Mesothelial cell of epicardium (in vitro differentiated cells): ENCODE measurements at regions not wholly inside any gene's neighbourhood (a gene's known extent, or its start where the extent isn't known, plus 50 kb on each side); places are given as distances from the start of the nearest gene placed in this dataset.
A peak's percentile ranks its signal among the peaks of the same experiment; 100 is the strongest.

ENCODE experiments used
- DNase-seq, 2 experiments: peaks; one replicate each; pipeline ENCODE4 v3.0.0; 2021; ENCODE audit warnings: low spot score in 2 of 2; ENCODE audit not compliant: unreplicated experiment in 2 of 2
- H3K27ac Mint-ChIP-seq: 2 replicates; pipeline ENCODE4 v1.8.0; 2021; ENCODE audit warnings: mixed read lengths
- H3K27me3 Mint-ChIP-seq: 2 replicates; pipeline ENCODE4 v1.8.0; 2021; ENCODE audit warnings: low read depth, mixed read lengths
- H3K36me3 Mint-ChIP-seq: 2 replicates; pipeline ENCODE4 v1.8.0; 2021; ENCODE audit warnings: mixed read lengths
- H3K4me1 Mint-ChIP-seq: 2 replicates; pipeline ENCODE4 v1.8.0; 2021; ENCODE audit warnings: mixed read lengths
- H3K4me3 Mint-ChIP-seq: 2 replicates; pipeline ENCODE4 v1.8.0; 2021; ENCODE audit warnings: mild to moderate bottlenecking, moderate library complexity, mixed read lengths
- H3K9me3 Mint-ChIP-seq: 2 replicates; pipeline ENCODE4 v1.8.0; 2021; ENCODE audit warnings: mixed read lengths
- CTCF ChIP-seq: fragments of 200-600 bp; sonication (generic); IDR thresholded peaks from one replicate; pipeline ENCODE4 v1.5.0; 2021; ENCODE audit warnings: antibody characterized with exemption; ENCODE audit not compliant: unreplicated experiment

GRCh38 chr5:127229185-127229889 is 61.3 kb upstream of the MEGF10 start:
- Mint-ChIP-seq H3K27ac (no peak overlapping the region), H3K4me3 (peak overlapping the region; percentile 58), H3K9me3 (no peaks in the 10 kb centered on the region), H3K36me3 (no peaks in the 10 kb centered on the region), H3K4me1 (peaks cover 14% of the 10 kb centered on the region), H3K27me3 (peaks cover 18% of the 10 kb centered on the region)
- TF ChIP-seq CTCF: no peak
- DNase-seq: peak; percentile 27 to 60

- Mint-ChIP-seq H3K9me3 (no peaks in the 10 kb centered on the region), H3K4me1 (peaks cover 14% of the 10 kb centered on the region), H3K36me3 (no peaks in the 10 kb centered on the region), H3K27ac (no peak overlapping the region), H3K27me3 (peaks cover 16% of the 10 kb centered on the region), H3K4me3 (peak overlapping the region; percentile 5)
- DNase-seq: no peak
- no peak for TF ChIP-seq CTCF
Observed at GRCh38 chr5:127231118-127231517, 59.5 kb upstream of the MEGF10 start.

GRCh38 chr5:127233590-127233989 is 57.0 kb upstream of the MEGF10 start:
- peaks cover 12% of the 10 kb centered on the region for H3K4me1 Mint-ChIP-seq
- H3K9me3 Mint-ChIP-seq: no peaks in the 10 kb centered on the region
- TF ChIP-seq CTCF: no peak
- no peak overlapping the region for H3K4me3 Mint-ChIP-seq
- no peak overlapping the region for H3K27ac Mint-ChIP-seq
- H3K36me3 Mint-ChIP-seq: no peaks in the 10 kb centered on the region
- peaks cover 6% of the 10 kb centered on the region for H3K27me3 Mint-ChIP-seq
- no peak for DNase-seq

- TF ChIP-seq CTCF: no peak
- Mint-ChIP-seq H3K9me3 (no peaks in the 10 kb centered on the region), H3K27me3 (peaks cover 1% of the 10 kb centered on the region), H3K4me1 (peaks cover 6% of the 10 kb centered on the region), H3K4me3 (no peak overlapping the region), H3K36me3 (no peaks in the 10 kb centered on the region), H3K27ac (no peak overlapping the region)
- no peak for DNase-seq
Observed at GRCh38 chr5:127235136-127235535, 55.5 kb upstream of the MEGF10 start.

GRCh38 chr5:127236254-127236653 is 54.3 kb upstream of the MEGF10 start:
- H3K4me3 Mint-ChIP-seq: no peak overlapping the region
- H3K36me3 Mint-ChIP-seq: no peaks in the 10 kb centered on the region
- TF ChIP-seq CTCF: no peak
- DNase-seq: no peak
- no peak overlapping the region for H3K27ac Mint-ChIP-seq
- no peaks in the 10 kb centered on the region for H3K9me3 Mint-ChIP-seq
- no peaks in the 10 kb centered on the region for H3K27me3 Mint-ChIP-seq
- peaks cover 2% of the 10 kb centered on the region for H3K4me1 Mint-ChIP-seq
